ENCODE measurements at regions not wholly inside any gene's neighbourhood (a gene's known extent, or its start where the extent isn't known, plus 50 kb on each side); places are given as distances from the start of the nearest gene placed in this dataset.

- no peaks in the 10 kb centered on the region for H3K36me3 ChIP-seq
- H3K27me3 ChIP-seq = no peaks in the 10 kb centered on the region
- no peaks in the 10 kb centered on the region for H3K4me1 ChIP-seq
- no peak for DNase-seq (ENCODE audit: extremely low spot score)
- no peaks in the 10 kb centered on the region for H3K9me3 ChIP-seq
- no peak overlapping the region for H3K4me3 ChIP-seq
- intact Hi-C loops (cut with DNase I) = no loop called here
- no peak overlapping the region for H3K27ac ChIP-seq (replicated peaks in 1 of 4)
- TF ChIP-seq POLR2AphosphoS5 (IDR thresholded peaks at IDR 0.05) (no peak), EP300 (IDR thresholded peaks at IDR 0.05) (no peak), POLR2A (IDR thresholded peaks at IDR 0.05; ENCODE audit: low read depth) (no peak), CTCF (IDR thresholded peaks at IDR 0.05) (no peak)
These were observed 504.4 kb downstream of the SATB2 start for GRCh38 chr2:198953328-198953727.

- TF ChIP-seq POLR2A (IDR thresholded peaks at IDR 0.05; ENCODE audit: low read depth) (no peak), POLR2AphosphoS5 (IDR thresholded peaks at IDR 0.05) (no peak), EP300 (IDR thresholded peaks at IDR 0.05) (no peak), CTCF (IDR thresholded peaks at IDR 0.05) (no peak)
- Histone ChIP-seq H3K4me3 (no peak overlapping the region), H3K4me1 (no peaks in the 10 kb centered on the region)
These were observed 506.9 kb downstream of the SATB2 start for GRCh38 chr2:198950803-198951202.

GRCh38 chr2:198945496-198945895 is 512.2 kb downstream of the SATB2 start:
- Histone ChIP-seq H3K36me3 (no peaks in the 10 kb centered on the region), H3K27me3 (no peaks in the 10 kb centered on the region), H3K27ac (replicated peaks in 1 of 4) (no peak overlapping the region), H3K4me3 (no peak overlapping the region), H3K4me1 (no peaks in the 10 kb centered on the region), H3K9me3 (no peaks in the 10 kb centered on the region)
- no peak for DNase-seq (ENCODE audit: extremely low spot score)
- TF ChIP-seq POLR2AphosphoS5 (IDR thresholded peaks at IDR 0.05) (no peak), CTCF (IDR thresholded peaks at IDR 0.05) (no peak), EP300 (IDR thresholded peaks at IDR 0.05) (no peak), POLR2A (IDR thresholded peaks at IDR 0.05; ENCODE audit: low read depth) (no peak)
- 85% methylated on average over 3 of the region's 3 CpGs for WGBS
- intact Hi-C loops (cut with DNase I) = no loop called here

More at GRCh38 chr2:198950803-198951202, 506.9 kb downstream of the SATB2 start:
- Histone ChIP-seq H3K27ac (replicated peaks in 1 of 4) (no peak overlapping the region), H3K27me3 (no peaks in the 10 kb centered on the region), H3K9me3 (no peaks in the 10 kb centered on the region), H3K36me3 (no peaks in the 10 kb centered on the region)
- DNase-seq (ENCODE audit: extremely low spot score) = no peak
- intact Hi-C loops (cut with DNase I) = no loop called here

GRCh38 chr2:198930170-198930569 is 527.6 kb downstream of the SATB2 start:
- TF ChIP-seq CTCF (IDR thresholded peaks at IDR 0.05) (no peak), POLR2AphosphoS5 (IDR thresholded peaks at IDR 0.05) (no peak), POLR2A (IDR thresholded peaks at IDR 0.05; ENCODE audit: low read depth) (no peak), EP300 (IDR thresholded peaks at IDR 0.05) (no peak)
- no peaks in the 10 kb centered on the region for H3K27me3 ChIP-seq
- H3K4me1 ChIP-seq = no peaks in the 10 kb centered on the region
- H3K4me3 ChIP-seq = no peak overlapping the region
- DNase-seq (ENCODE audit: extremely low spot score) = no peak
- H3K9me3 ChIP-seq = no peaks in the 10 kb centered on the region
- intact Hi-C loops (cut with DNase I) = no loop called here
- H3K36me3 ChIP-seq = no peaks in the 10 kb centered on the region
- H3K27ac ChIP-seq (replicated peaks in 1 of 4) = no peak overlapping the region

GRCh38 chr2:198928026-198928425 is 529.7 kb downstream of the SATB2 start:
- TF ChIP-seq POLR2A (IDR thresholded peaks at IDR 0.05; ENCODE audit: low read depth) = no peak
- TF ChIP-seq CTCF (IDR thresholded peaks at IDR 0.05) = no peak
- no peak for TF ChIP-seq EP300 (IDR thresholded peaks at IDR 0.05)
- TF ChIP-seq POLR2AphosphoS5 (IDR thresholded peaks at IDR 0.05) = no peak
- no peaks in the 10 kb centered on the region for H3K9me3 ChIP-seq
- no peak for DNase-seq (ENCODE audit: extremely low spot score)
- no peak overlapping the region for H3K27ac ChIP-seq (replicated peaks in 1 of 4)
- 52% methylated on average over 3 of the region's 3 CpGs for WGBS
- intact Hi-C loops (cut with DNase I) = no loop called here
- H3K4me1 ChIP-seq = no peaks in the 10 kb centered on the region
- no peaks in the 10 kb centered on the region for H3K27me3 ChIP-seq
- no peak overlapping the region for H3K4me3 ChIP-seq
- H3K36me3 ChIP-seq = no peaks in the 10 kb centered on the region

Measured in esophagus muscularis mucosa (tissue), 4 donors.